Endothelial cell of umbilical vein (primary cell): ENCODE measurements at regions not wholly inside any gene's neighbourhood (a gene's known extent, or its start where the extent isn't known, plus 50 kb on each side); places are given as distances from the start of the nearest gene placed in this dataset.

ENCODE experiments used
- BruUV-seq: library from RNA; stranded (reverse); fragments of 400-500 nt; replicated peaks from 2 replicates; lab custom pipeline; 2021; lab: Mats Ljungman, UMichigan
- CTCF ChIA-PET: fragments of 300-600, 350-600 bp; sonication (Branson Sonifier 250); formaldehyde crosslinking; loops from one replicate; lab custom pipeline; 2021; ENCODE audit warnings: antibody characterized with exemption, inconsistent platforms; lab: Charles Lee
- POLR2A ChIA-PET: fragments of 300-600, 350-600 bp; sonication (Branson Sonifier 250); formaldehyde crosslinking; loops from one replicate; lab custom pipeline; 2021; ENCODE audit warnings: antibody characterized with exemption, inconsistent platforms; lab: Charles Lee
- DNase-seq: peaks from one replicate; pipeline ENCODE4 v3.0.0-alpha.2; 2011; ENCODE audit warnings: low read depth, low spot score
- FAIRE-seq: peaks from 2 replicates; lab custom pipeline; 2011; peaks lifted over from hg19 to GRCh38; lab: Jason Lieb, UNC
- H2AFZ ChIP-seq: 2 replicates; pipeline ENCODE4 v1.6.0; 2012; ENCODE audit warnings: low read depth, low read length, control low read depth, inconsistent platforms
- H3K27ac ChIP-seq: 2 replicates; pipeline ENCODE4 v1.5.1; 2011; ENCODE audit warnings: low read depth, mild to moderate bottlenecking, control low read depth, low read length, moderate library complexity; ENCODE audit not compliant: insufficient read depth
- H3K27me3 ChIP-seq, 2 experiments: 2 replicates each; pipeline versions ENCODE4 v1.6.0 to v1.6.1; 2011; ENCODE audit warnings: low read length in 2 of 2, mixed read lengths in 1 of 2; ENCODE audit not compliant: control insufficient read depth in 2 of 2, insufficient read depth in 2 of 2
- H3K36me3 ChIP-seq, 2 experiments: 2 replicates in 1 of 2; 3 replicates in 1 of 2; pipeline ENCODE4 v1.5.1; 2011; ENCODE audit warnings: low read length in 2 of 2, mild to moderate bottlenecking in 1 of 2, moderate library complexity in 1 of 2; ENCODE audit not compliant: control insufficient read depth in 2 of 2, insufficient read depth in 2 of 2; ENCODE audit errors: extremely low read depth in 1 of 2
- H3K4me1 ChIP-seq: 3 replicates; pipeline ENCODE4 v1.5.1; 2011; ENCODE audit warnings: mild to moderate bottlenecking, low read length; ENCODE audit not compliant: control insufficient read depth, insufficient read depth; ENCODE audit errors: extremely low read depth
- H3K4me2 ChIP-seq: 2 replicates; pipeline ENCODE4 v1.6.1; 2011; ENCODE audit warnings: low read length, control low read depth, mixed read lengths; ENCODE audit not compliant: insufficient read depth
- H3K4me3 ChIP-seq, 3 experiments: fragments of 200-600 bp in 1 of 3; sonication (generic), shearing (Covaris generic) in 1 of 3; replicated peaks in 1 of 3; 2 replicates each; pipeline ENCODE4 v1.5.1; 2011 to 2016; ENCODE audit warnings: control low read depth in 3 of 3, low read length in 3 of 3, mild to moderate bottlenecking in 2 of 3, inconsistent platforms in 1 of 3, low read depth in 1 of 3, moderate library complexity in 1 of 3; ENCODE audit not compliant: insufficient read depth in 1 of 3
- H3K79me2 ChIP-seq: 2 replicates; pipeline ENCODE4 v1.6.0; 2012; ENCODE audit warnings: low read length, inconsistent platforms; ENCODE audit not compliant: control insufficient read depth, insufficient read depth
- H3K9ac ChIP-seq: replicated peaks from 2 replicates; pipeline ENCODE3; 2011; ENCODE audit warnings: low read length, control low read depth; ENCODE audit not compliant: insufficient read depth; ENCODE audit errors: extremely low read depth
- H3K9me1 ChIP-seq: replicated peaks from 3 replicates; pipeline ENCODE4 v1.6.0; 2011; ENCODE audit warnings: mild to moderate bottlenecking, low read length; ENCODE audit not compliant: control insufficient read depth, insufficient read depth; ENCODE audit errors: extremely low read depth
- H3K9me3 ChIP-seq: replicated peaks from 2 replicates; pipeline ENCODE4 v1.5.1; 2012; ENCODE audit warnings: low read length, inconsistent platforms; ENCODE audit not compliant: control insufficient read depth, insufficient read depth
- H4K20me1 ChIP-seq: replicated peaks from 2 replicates; pipeline ENCODE3; 2011; ENCODE audit warnings: mild to moderate bottlenecking, low read length; ENCODE audit not compliant: control insufficient read depth, insufficient read depth; ENCODE audit errors: extremely low read depth
- CTCF ChIP-seq, 2 donors: IDR thresholded peaks; 1 replicate in 1 of 2; 2 replicates in 1 of 2; pipeline ENCODE4 v1.5.1; 2011; ENCODE audit warnings: low read length in 2 of 2, mild to moderate bottlenecking in 2 of 2, moderate library complexity in 2 of 2, control low read depth in 1 of 2, inconsistent platforms in 1 of 2, low read depth in 1 of 2; ENCODE audit not compliant: insufficient read depth in 1 of 2; ENCODE audit errors: extremely low read depth in 1 of 2
- EZH2 ChIP-seq: IDR thresholded peaks from 2 replicates; pipeline ENCODE4 v1.6.1; 2012; ENCODE audit warnings: borderline replicate concordance, low read depth, mild to moderate bottlenecking, moderate library complexity, low read length, inconsistent platforms; ENCODE audit not compliant: severe bottlenecking
- FOS ChIP-seq: IDR thresholded peaks from 2 replicates; pipeline ENCODE4 v1.6.1; 2011; ENCODE audit warnings: mild to moderate bottlenecking, low read length, moderate library complexity, borderline replicate concordance; ENCODE audit not compliant: insufficient read depth
- GATA2 ChIP-seq: IDR thresholded peaks from 2 replicates; pipeline ENCODE4 v1.7.0; 2011; ENCODE audit warnings: low read depth, mild to moderate bottlenecking, moderate library complexity, mixed read lengths, low read length; ENCODE audit not compliant: insufficient read length, insufficient read depth
- JUN ChIP-seq: IDR thresholded peaks from 2 replicates; pipeline ENCODE4 v1.6.1; 2011; ENCODE audit warnings: borderline replicate concordance, low read depth; ENCODE audit not compliant: insufficient read length, insufficient read depth
- MYC ChIP-seq: IDR thresholded peaks from one replicate; pipeline ENCODE4 v1.6.1; 2011; ENCODE audit warnings: mild to moderate bottlenecking, low read depth, low read length
- POLR2A ChIP-seq: IDR thresholded peaks from 2 replicates; pipeline ENCODE4 v1.6.1; 2012; ENCODE audit warnings: low read depth, mild to moderate bottlenecking, control low read depth, low read length
- POLR2AphosphoS5 ChIP-seq: IDR thresholded peaks from 2 replicates; pipeline ENCODE4 v1.6.1; 2012; ENCODE audit warnings: low read depth, mild to moderate bottlenecking, control low read depth, low read length, moderate library complexity; ENCODE audit not compliant: insufficient read depth
- dilution Hi-C: fragments of 300-500 bp; cut with MboI; formaldehyde crosslinking; loops from one replicate; pipeline ENCODE4 v1.15.0; 2019; ENCODE audit warnings: low sequenced_read_pairs; ENCODE audit not compliant: extremely low pct_ligation_motif_present
- intact Hi-C: fragments of 100-400 bp; cut with micrococcal nuclease; formaldehyde crosslinking; loops from one replicate; pipeline ENCODE4 v1.10.0; 2022
- TF ChIP-seq, protein P1 (sequence below): IDR thresholded peaks from 2 replicates; pipeline ENCODE4 v1.6.1; 2011; ENCODE audit not compliant: insufficient read depth, insufficient read length

DNA sequence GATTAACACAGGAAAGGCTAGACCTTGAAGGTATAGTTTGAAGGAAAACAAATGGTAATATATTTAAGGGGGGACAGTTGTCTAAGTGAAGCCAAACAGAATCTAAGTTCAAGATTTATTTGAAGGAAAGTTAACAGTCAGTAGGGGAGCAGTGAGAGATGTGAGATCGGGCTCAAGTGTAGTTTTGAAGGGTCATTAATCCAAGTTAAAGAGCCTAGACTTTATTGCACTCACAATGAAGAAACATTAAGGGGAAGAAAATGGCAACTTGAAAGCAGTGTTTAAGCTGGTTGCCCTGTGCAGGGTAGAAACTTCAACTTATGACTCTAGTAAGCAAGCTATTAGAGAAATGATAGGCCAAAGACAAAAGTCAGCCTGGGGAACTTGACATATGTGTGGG, 1952.2 kb downstream of the PCDH7 start:
- Histone ChIP-seq H3K79me2 (no peaks in the 10 kb centered on the region), H3K9me1 (no peaks in the 10 kb centered on the region), H4K20me1 (no peaks in the 10 kb centered on the region), H3K4me1 (no peaks in the 10 kb centered on the region), H3K9ac (no peak overlapping the region), H3K9me3 (no peaks in the 10 kb centered on the region), H3K36me3 (no peaks in the 10 kb centered on the region), H3K4me2 (no peak overlapping the region), H2AFZ (no peak overlapping the region), H3K27ac (no peak overlapping the region), H3K27me3 (no peaks in the 10 kb centered on the region), H3K4me3 (no peak overlapping the region)
- dilution Hi-C loops (no loop called here), intact Hi-C loops (no loop called here)
- ChIA-PET CTCF (no interaction called here), POLR2A (no interaction called here)
- DNase-seq, result no peak
- FAIRE-seq, result no peak
- TF ChIP-seq CTCF (IDR thresholded peaks at IDR 0.05; ENCODE audit: extremely low read depth in 1 of 2, insufficient read depth in 1 of 2, low read depth in 1 of 2, low read length in 2 of 2) (no peak), POLR2A (no peak), POLR2AphosphoS5 (no peak)
- TF ChIP-seq, protein P1, sequence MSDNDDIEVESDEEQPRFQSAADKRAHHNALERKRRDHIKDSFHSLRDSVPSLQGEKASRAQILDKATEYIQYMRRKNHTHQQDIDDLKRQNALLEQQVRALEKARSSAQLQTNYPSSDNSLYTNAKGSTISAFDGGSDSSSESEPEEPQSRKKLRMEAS, result no peak
- no TSS peak for BruUV-seq

- H3K79me2 ChIP-seq, result no peaks in the 10 kb centered on the region
- ChIA-PET CTCF (no interaction called here), POLR2A (no interaction called here)
- FAIRE-seq, result no peak
- BruUV-seq, result no TSS peak
- no peaks in the 10 kb centered on the region for H3K9me1 ChIP-seq
- no peaks in the 10 kb centered on the region for H3K27me3 ChIP-seq
- H3K4me3 ChIP-seq, result no peak overlapping the region
- no peak for DNase-seq
- no peak overlapping the region for H2AFZ ChIP-seq
- H3K36me3 ChIP-seq, result no peaks in the 10 kb centered on the region
- H4K20me1 ChIP-seq, result no peaks in the 10 kb centered on the region
- dilution Hi-C loops, result no loop called here
- intact Hi-C loops, result no loop called here
- TF ChIP-seq FOS (no peak), CTCF (IDR thresholded peaks at IDR 0.05; ENCODE audit: extremely low read depth in 1 of 2, insufficient read depth in 1 of 2, low read depth in 1 of 2, low read length in 2 of 2) (no peak), POLR2AphosphoS5 (no peak), MYC (no peak), POLR2A (no peak), JUN (no peak), EZH2 (no peak), GATA2 (no peak)
- TF ChIP-seq, protein P1, result no peak
- H3K27ac ChIP-seq, result no peak overlapping the region
- H3K9ac ChIP-seq, result no peak overlapping the region
- H3K9me3 ChIP-seq, result no peaks in the 10 kb centered on the region
- H3K4me1 ChIP-seq, result no peaks in the 10 kb centered on the region
- no peak overlapping the region for H3K4me2 ChIP-seq
These were observed 1960.8 kb downstream of the PCDH7 start for GRCh38 chr4:32680946-32681345.
